Fibroblast of the conjunctiva (primary cell): ENCODE measurements at regions not wholly inside any gene's neighbourhood (a gene's known extent, or its start where the extent isn't known, plus 50 kb on each side); places are given as distances from the start of the nearest gene placed in this dataset.
"Not testable (repeated sequence)": the region's sequence is repeated elsewhere in the genome, so short reads cannot be mapped to it uniquely, and the experiment has no call there.

Experiments used
- DNase-seq: peaks from one replicate; pipeline ENCODE4 v3.0.0-alpha.2; 2010; ENCODE audit warnings: low read depth

- DNase-seq, result no peak
Observed at GRCh38 chr13:26895808-26896466, 135.4 kb upstream of the GPR12 start.

GRCh38 chr13:26895081-26895807, 134.7 kb upstream of the GPR12 start:
- no peak for DNase-seq

- DNase-seq, result no peak
Observed at GRCh38 chr13:26888632-26889031, 128.0 kb upstream of the GPR12 start.

- no peak for DNase-seq
Observed at GRCh38 chr13:26887594-26887993, 127.0 kb upstream of the GPR12 start.

GRCh38 chr13:26883613-26884257, 123.1 kb upstream of the GPR12 start:
- no peak for DNase-seq

- no peak for DNase-seq
Observed at GRCh38 chr13:26882731-26883130, 122.1 kb upstream of the GPR12 start.

GRCh38 chr13:26881154-26881553, 120.6 kb upstream of the GPR12 start:
- no peak for DNase-seq

- no peak for DNase-seq
Observed at GRCh38 chr13:26880735-26881134, 120.1 kb upstream of the GPR12 start.

GRCh38 chr13:26878438-26878837, 117.9 kb upstream of the GPR12 start:
- no peak for DNase-seq

- DNase-seq, result no peak
Observed at GRCh38 chr13:26873386-26873698, 112.8 kb upstream of the GPR12 start.

- no peak for DNase-seq
Observed at GRCh38 chr13:26872525-26873385, 112.2 kb upstream of the GPR12 start.

- no peak for DNase-seq
Observed at GRCh38 chr13:26867451-26868091, 107.0 kb upstream of the GPR12 start.

GRCh38 chr13:26864576-26864975, 104.0 kb upstream of the GPR12 start:
- no peak for DNase-seq

GRCh38 chr13:26861941-26862340, 101.4 kb upstream of the GPR12 start:
- DNase-seq, result no peak

GRCh38 chr13:26855921-26856320, 95.3 kb upstream of the GPR12 start:
- no peak for DNase-seq

GRCh38 chr13:26855071-26855470, 94.5 kb upstream of the GPR12 start:
- no peak for DNase-seq

- DNase-seq, result no peak
Observed at GRCh38 chr13:26853323-26853722, 92.7 kb upstream of the GPR12 start.

- no peak for DNase-seq
Observed at GRCh38 chr13:26847281-26847680, 86.7 kb upstream of the GPR12 start.

- DNase-seq, result not testable (repeated sequence)
Observed at GRCh38 chr13:26845063-26845462, 84.5 kb upstream of the GPR12 start.

GRCh38 chr13:26839682-26840081, 79.1 kb upstream of the GPR12 start:
- no peak for DNase-seq

GRCh38 chr13:26838821-26839220, 78.2 kb upstream of the GPR12 start:
- DNase-seq, result no peak

GRCh38 chr13:26837997-26838396, 77.4 kb upstream of the GPR12 start:
- DNase-seq, result no peak
